ENCODE measurements at regions not wholly inside any gene's neighbourhood (a gene's known extent, or its start where the extent isn't known, plus 50 kb on each side); places are given as distances from the start of the nearest gene placed in this dataset.

DNA sequence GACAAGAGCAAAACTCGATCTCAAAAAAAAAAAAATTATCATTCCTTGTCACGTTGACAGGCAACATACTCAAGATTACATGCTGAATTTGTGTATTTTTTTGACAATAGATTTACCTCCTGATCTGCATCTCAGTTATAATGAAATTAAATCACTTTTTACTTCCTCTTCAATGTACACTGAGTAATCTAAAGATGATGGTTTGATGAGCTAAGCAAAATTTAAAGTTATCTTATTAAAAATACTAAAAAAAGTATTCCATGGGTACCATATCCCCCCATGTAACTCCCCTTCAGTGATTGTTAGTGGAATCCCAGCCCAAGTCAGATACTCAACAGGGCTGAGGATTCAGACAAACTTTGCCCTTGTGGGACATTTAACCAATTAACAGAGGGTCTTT, 463.2 kb downstream of the OCA2 start:
- CTCF ChIA-PET: no interaction called here
- POLR2A ChIA-PET (ENCODE audit: low non-redundant PET): no interaction called here
- no peak overlapping the region for H3K27ac ChIP-seq
- DNase-seq (ENCODE audit: low spot score): no peak
- TF ChIP-seq CTCF (conservative IDR thresholded peaks at IDR 0.05; ENCODE audit: low read depth): no peak

DNA sequence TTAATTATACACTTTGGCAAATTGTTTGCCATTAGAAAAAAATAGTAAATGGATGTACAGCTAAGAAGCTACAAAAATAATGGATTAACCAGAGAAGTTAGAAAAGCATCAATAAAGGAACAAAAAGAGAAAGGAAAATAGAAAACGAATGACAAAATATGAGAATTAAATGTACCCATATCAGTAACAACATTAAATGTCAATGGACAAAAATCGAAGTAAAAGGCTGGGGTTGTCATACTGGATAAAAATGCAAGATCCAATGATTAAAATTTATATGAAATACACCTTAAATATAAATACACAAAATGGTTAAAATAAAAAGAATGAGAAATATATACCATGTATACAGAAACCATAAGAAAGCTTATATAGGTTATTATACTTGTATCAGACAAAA, 470.6 kb downstream of the OCA2 start:
- no peak for TF ChIP-seq CTCF (conservative IDR thresholded peaks at IDR 0.05; ENCODE audit: low read depth)
- no peak overlapping the region for H3K27ac ChIP-seq
- DNase-seq (ENCODE audit: low spot score): no peak
- ChIA-PET CTCF (no interaction called here), POLR2A (ENCODE audit: low non-redundant PET) (no interaction called here)

DNA sequence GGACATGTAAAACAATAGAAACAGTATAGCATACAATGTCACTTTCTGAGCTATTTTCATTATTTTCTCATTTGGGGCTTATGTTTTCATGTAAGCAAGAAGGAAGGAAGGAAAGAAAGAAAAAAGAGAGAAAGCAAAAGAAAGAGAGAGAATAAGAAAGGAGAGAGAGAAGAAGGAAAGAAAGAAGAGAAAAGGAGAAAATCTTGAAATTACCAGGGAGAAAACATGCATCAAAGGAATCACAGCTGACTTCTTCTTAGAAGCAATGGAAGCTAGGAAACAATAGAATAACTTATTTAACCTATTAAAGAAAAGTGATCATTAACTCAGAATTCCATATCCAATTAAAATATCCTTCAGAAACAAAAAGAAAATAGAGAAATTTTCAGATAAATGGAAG, 471.5 kb downstream of the OCA2 start:
- no peak overlapping the region for H3K27ac ChIP-seq
- DNase-seq (ENCODE audit: low spot score): no peak
- no peak for TF ChIP-seq CTCF (conservative IDR thresholded peaks at IDR 0.05; ENCODE audit: low read depth)
- ChIA-PET CTCF (no interaction called here), POLR2A (ENCODE audit: low non-redundant PET) (no interaction called here)

- TF ChIP-seq CTCF (conservative IDR thresholded peaks at IDR 0.05; ENCODE audit: low read depth): no peak
- CTCF ChIA-PET: interaction anchor here (0.6 kb wide), 1 partner anchor 728 kb away, joined by 3 read pairs; no protein-coding TSS in a partner anchor
- POLR2A ChIA-PET (ENCODE audit: low non-redundant PET): no interaction called here
- H3K27ac ChIP-seq: no peak overlapping the region
- DNase-seq (ENCODE audit: low spot score): no peak
Observed at GRCh38 chr15:27623560-27624305, 475.4 kb downstream of the OCA2 start.

GRCh38 chr15:27623149-27623548, 476.0 kb downstream of the OCA2 start:
- TF ChIP-seq CTCF (conservative IDR thresholded peaks at IDR 0.05; ENCODE audit: low read depth): no peak
- CTCF ChIA-PET: interaction anchor here (0.6 kb wide), 1 partner anchor 728 kb away, joined by 3 read pairs; no protein-coding TSS in a partner anchor
- no peak overlapping the region for H3K27ac ChIP-seq
- DNase-seq (ENCODE audit: low spot score): no peak
- POLR2A ChIA-PET (ENCODE audit: low non-redundant PET): no interaction called here

DNA sequence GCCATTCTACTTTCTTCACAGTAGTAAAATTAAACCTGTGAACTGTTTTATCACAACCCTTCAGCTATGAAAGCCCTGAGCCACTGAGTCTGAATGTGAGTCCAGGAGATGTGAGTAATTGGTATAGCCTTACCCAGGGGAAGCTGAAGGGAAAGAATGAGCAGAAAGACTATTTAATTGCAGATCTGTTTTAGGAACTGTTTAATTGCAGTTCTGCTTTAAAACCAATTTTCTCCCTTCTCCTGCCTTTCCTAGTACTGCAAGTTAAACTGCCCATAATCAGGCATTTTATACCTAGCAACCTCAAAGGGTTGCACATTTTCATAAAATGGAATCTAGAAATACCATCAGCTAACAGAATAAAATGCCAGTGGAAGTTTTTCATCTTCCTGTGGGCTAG, 476.7 kb downstream of the OCA2 start:
- no peak overlapping the region for H3K27ac ChIP-seq
- TF ChIP-seq CTCF (conservative IDR thresholded peaks at IDR 0.05; ENCODE audit: low read depth): no peak
- DNase-seq (ENCODE audit: low spot score): no peak
- ChIA-PET POLR2A (ENCODE audit: low non-redundant PET) (no interaction called here), CTCF (no interaction called here)

Data from RWPE1 (cell line).